SKM-1 (cell line): ENCODE measurements at regions not wholly inside any gene's neighbourhood (a gene's known extent, or its start where the extent isn't known, plus 50 kb on each side); places are given as distances from the start of the nearest gene placed in this dataset.

ENCODE experiments used
- DNase-seq: peaks from one replicate; lab custom pipeline; 2025; ENCODE audit not compliant: unreplicated experiment; lab: John Stamatoyannopoulos, UW

DNA sequence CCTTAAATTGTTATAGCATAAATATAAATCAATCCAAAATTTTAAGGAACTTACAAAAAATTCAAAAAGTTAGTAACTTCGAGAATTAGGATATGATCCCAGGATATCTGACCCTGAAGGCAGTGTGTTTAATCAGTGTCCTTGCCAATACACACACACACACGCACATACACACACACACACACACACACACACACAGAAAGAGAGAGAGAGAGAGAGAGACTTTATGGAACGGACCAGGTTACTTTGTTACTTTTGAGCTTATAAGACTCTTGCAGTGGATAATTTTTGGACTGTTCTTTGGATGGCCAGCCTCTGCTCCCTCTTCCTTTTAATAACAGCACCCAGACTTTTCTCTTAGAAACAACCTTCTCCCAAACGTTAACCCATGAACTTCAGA is 322.9 kb downstream of the NFIB start:
- no peak for DNase-seq

DNA sequence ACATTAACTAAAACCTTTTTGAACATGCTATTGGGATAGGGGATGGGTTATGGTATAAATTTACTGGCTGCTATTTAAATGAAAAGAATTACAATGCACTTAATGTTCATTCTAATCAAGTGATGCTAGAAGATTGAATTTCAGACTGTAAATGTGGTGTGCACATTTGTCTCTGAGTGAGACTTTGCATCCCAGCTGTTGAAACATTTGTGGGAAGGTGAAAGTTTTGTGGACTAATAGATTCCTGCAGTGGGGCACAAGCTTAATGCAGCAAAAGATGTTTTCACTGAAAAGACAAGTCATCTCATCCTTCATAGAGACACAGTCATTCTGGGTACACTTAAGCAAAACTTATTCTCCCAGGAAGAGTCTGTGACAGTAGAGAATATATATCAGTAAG is 323.6 kb downstream of the NFIB start:
- DNase-seq, result no peak

DNA sequence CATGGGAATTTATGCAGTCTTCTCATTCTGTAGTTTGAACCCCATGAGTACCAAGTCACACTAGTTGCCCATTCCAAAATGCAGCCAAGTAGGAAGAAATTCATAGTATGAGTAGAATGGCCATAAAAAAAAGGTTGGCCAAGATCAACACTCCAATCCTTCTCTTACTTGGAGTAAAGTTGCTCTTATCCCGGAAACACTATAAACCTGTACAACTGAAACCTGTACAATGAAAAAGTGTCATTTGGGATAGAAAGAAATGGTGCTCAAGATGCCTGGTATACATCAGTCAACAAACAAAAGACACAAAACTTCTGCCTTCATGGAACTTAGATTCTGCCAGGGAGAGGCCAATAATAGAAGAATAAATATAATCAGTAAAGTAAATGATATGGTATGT is 325.0 kb downstream of the NFIB start:
- no peak for DNase-seq

DNA sequence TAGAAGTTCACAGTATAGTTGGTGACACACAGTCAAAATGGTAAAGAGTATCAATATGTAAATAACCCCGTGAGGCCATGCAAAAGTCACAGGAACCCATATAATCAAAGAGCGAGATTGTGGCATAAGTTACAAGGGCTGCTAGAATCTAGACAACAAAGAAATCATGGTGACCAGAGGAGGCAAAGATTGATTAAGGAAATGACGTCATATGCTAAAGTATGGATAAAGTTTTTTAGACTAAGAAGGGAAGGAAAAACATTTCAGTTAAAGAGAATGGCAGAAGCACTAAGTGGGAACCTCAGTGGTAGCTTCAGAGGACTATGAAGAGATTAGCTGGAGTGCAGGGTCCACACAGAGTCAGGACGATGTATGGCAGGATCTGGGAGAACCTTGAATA is 330.3 kb downstream of the NFIB start:
- DNase-seq, result no peak

DNA sequence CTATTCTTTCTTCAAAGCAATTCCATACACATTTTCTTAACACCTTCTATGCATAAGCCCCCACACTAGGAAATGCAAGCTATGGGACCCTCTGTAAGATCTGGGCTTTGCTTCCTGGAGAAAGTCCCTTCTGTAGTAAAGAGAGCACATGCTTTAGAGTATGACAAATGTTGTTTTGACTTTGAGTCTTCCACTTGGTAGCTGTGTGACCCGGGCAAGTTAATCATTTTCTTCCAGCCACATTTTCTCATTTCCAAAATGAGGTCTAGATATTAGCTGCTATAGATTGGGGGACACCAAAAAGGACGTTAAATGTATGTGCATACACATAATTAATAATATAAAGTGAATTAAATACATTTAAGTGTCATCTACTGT is 334.0 kb downstream of the NFIB start:
- no peak for DNase-seq

DNA sequence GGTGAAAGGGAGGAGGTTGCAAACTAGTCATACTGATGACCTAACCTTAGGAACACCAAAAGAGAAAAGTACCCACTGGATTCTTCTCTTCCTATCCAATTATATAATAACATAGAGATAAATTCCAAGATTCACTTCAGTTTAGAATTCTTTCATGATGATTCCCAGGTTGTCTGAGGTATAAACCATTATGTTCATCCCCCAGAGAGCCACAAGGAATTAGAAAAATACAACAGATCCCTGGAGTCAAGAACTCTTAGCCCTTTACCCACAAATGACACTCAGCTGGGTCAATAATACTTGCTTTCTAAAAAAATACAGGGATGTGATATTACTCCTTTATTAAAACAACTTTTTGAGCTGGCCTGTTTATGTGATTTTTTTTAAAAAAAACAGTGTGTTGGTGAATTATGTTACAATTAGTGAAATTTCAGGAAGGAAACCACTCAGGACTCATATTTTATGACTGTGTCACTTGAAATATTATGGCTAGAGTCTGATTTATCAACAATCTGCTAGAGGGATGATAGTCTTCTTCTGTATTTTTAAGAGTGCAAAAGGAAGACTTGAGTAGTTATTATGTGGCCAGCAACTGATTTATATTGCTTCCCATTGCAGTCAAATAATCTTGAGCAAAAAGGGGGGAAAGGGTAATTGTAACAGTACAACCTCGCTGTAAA is 338.2 kb downstream of the NFIB start:
- no peak for DNase-seq

DNA sequence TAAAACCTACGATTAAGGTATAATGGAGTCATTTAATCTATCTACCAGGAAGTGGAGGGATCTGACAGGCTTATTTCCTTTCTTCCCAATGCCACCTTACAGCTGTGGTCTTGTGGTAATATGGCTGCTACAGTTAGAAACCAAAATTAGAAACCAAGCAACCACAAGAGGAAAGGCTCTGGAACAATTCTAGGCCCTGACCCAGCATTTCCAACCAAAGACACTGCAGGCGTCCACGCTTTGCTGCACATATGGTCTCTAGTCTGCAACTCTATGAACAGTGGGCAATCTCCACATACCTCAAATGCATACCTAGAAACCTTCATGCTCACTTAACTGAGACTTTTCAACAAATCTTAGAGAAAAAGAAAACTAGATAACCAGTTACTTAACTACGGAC is 339.1 kb downstream of the NFIB start:
- no peak for DNase-seq

DNA sequence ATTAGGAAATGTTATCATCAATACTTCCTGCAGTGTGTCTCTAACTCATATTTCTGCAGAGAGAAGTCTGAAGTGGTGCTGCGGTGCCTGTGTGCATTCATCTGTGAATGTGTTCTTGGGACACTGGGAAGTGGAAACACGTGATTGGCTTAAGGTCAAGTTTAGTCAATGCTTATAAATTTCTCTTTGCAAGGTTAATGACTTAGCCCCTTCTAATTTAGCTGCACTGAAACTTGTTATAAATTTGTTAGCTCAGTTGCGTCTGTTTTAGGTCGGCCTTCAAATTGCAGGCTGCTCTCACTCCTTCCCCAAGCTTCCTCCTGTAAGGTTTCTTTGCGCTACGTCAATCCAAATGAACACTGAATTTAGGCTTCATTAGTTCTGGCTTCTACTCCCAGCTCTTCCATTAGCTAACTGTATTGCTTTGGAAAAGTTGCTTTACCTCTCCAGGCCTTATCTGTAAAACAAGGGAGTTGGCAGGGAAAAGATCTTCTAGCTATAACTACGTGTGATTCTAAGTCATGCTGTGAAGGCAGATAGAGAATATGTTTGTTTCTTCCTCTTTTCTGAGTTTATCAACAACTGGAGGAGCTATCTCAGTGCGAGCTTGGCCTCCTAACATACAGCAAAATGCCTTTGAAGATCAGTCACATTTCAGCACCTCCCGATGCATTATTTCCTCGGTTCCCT is 341.8 kb downstream of the NFIB start:
- DNase-seq, result no peak

DNA sequence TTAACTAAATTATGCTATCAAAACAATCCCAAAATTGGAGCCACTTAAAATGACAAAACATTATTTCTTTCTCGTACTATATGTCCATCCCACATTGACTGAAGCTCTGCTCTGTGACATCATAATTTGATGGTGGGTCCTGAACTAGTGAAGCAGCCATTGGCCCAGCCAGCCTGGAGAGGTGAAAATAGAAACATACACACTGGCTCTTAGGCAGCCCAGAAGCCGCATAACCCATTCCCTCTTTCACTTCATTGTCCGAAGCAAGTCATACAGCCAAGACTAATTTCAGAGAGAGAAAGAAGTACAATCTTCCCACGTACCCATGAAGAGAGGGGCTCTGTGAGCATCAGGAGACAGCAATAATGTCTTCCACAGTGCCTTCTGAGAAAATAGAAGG is 342.5 kb downstream of the NFIB start:
- DNase-seq, result no peak

DNA sequence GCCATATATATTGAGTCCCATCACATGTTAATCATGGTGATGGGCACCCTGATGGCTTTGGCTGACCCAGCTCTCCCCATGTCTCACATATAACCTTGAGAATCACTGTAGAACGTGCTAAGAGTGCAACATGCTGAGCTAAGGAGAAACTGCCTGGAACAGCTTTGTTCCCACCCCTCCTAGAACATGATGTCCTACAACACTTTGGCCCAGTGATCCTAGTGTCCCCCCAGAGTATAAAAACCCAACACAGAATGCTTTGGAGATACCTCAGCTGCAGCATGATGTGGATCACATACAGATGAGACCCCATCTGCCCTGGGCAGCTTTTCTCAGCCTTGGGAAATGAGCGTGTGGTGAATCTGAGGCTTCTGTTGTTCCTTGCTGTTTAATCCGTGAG is 343.5 kb downstream of the NFIB start:
- DNase-seq, result no peak

DNA sequence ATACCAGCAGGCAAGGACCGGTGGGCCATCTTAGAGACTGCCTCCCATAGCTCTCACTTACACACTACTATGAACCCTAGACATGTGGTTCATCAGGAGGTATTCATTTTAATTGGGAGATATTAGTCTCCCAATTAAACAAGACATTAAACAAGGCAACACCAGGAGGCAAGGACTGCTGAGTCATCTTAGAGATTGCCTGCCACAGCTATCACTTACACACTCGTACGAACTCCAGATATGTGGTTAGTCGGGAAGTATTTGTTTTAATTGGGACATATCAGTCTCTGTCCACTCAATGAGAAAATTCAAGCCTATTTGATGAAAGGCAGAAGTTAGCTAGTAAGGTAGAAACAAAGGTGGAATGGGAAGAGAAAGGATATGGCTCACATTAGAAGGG is 343.9 kb downstream of the NFIB start:
- no peak for DNase-seq

DNA sequence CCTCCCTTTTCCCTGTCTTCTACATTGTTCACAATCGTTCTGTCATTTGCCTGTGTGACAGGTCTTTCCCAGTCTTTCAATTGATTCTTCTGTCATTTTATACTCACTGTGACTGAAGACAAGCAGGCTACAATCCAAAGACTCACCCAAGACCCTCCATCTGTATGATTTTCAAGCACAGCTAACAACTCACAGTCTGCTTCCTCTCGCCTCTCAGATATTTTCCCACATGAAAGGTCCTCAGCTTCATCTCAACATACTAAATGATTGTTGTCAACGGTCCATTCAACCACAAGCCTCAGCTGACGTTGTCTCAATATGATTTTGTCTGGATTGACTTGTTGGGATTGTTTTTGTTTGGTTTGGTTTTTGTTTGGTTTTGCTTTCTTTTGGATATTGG is 346.5 kb downstream of the NFIB start:
- DNase-seq, result no peak

DNA sequence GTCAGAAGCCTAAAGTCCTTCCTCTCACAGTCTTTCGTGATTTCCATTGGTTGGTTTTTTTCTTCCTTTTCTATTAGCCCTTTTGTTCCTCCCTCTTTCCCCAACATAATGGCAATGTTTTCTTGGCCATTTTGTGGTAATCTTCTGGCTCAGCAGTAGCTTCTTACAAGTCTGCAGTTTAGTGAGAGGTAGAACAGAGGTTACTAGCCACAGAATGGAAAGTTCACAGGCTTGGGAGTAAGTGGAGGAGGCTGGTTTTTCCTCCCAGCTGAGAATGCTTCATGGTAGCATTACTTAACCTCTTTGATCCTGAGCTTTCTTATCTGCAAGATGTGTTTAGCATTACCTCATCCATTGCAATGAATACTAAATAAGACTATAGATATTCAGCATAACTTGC is 346.9 kb downstream of the NFIB start:
- DNase-seq, result no peak

DNA sequence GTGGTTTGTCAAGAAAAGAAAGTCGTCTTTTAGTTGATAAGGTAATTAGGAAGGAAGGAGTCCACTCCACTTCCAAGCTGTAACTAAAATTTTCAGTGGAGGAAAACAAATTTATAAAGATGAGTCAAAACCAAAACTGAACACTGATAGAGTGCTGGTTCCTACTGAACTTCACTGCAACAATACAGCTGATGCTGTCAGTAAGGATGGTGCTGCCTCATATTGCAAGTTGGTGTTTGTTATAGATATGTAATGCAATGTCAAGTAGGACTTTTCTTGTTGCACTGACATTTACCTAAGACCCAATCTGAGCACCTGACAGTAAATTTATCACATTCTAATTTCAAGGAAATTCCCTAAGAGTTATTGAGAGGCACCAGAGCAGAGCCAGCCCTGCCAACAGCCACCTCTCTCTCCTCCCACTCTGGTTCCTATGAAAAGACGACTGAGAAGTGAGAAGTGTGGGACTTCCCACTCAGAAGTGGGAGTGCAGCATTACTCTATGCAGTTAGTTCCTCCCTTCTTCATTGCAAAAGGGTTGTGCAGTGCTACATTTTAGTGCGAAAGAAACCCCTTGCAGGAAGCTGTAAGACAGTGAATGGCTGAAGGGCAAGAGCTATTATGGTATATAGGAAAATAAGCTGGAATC is 350.8 kb downstream of the NFIB start:
- DNase-seq, result no peak

DNA sequence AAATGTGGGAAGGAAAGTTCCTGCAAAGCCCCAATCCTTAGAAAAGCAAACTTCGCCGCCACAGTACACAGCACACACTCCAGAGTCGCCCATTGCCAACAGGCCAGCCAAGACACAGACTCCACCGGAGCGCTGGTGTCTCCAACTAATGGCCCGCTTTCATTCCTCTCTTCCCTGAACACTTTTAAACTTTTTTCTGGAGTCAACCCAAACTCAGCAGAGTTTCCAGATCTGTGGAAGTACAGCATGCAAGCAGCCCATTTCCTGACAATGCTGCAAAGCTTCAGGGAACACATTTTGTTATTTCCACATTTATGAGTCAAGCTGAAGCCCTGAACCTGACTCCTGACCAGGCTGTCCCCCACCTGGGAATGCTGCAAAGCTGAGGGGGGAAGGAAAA is 351.9 kb downstream of the NFIB start:
- no peak for DNase-seq

DNA sequence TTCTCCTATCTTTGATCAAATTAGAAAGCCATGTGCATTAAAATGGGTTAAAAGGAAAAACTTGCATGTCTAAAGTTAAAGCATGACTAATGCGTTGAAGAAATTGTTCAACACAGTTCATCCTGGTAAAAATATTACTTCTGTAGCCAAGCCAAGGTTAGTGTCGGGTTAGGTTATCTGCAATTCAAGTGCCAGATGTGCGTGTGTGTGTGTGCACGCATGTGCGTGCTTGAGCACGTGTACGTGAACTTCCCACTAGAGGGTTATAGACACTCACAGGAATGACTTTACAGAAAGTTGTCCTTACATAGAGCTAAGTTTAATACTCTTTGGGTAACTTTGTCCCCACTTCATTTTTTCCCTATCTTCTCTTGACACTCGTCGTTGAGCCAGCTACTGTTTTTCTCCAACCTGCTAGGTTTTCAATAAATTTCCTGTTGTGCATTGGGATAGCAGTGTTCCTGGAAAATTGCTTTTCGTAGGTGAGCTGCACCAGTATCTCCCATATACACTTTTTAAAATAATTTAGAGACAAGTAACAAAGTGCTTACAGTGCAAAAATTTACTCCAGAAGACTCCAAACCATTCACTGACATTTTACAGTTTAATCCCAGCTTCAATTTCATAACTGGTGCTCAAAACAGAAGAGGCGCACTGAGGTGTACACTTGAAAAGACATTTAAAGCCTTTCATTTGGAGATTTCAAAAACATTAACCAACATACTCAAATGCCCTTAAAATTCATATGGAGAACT is 353.8 kb downstream of the NFIB start:
- DNase-seq, result no peak

DNA sequence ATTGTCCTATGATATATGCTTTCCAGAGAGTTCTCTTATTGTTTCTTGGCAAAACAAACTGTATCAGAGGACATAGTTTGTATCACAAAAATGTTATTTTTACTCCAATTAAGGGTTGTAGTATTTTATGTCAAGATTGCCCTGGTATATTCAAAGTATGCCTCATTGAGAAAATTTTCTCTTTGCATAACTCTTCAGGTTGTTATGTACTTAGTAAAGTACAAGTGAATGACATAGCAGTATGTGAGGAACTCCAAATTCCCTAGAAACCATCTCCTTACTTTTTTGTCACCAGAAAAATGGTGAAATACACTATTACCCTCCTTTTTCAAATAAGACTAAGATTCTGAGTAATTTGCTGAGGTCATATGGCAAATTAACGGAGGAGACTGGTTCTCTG is 355.3 kb downstream of the NFIB start:
- no peak for DNase-seq

DNA sequence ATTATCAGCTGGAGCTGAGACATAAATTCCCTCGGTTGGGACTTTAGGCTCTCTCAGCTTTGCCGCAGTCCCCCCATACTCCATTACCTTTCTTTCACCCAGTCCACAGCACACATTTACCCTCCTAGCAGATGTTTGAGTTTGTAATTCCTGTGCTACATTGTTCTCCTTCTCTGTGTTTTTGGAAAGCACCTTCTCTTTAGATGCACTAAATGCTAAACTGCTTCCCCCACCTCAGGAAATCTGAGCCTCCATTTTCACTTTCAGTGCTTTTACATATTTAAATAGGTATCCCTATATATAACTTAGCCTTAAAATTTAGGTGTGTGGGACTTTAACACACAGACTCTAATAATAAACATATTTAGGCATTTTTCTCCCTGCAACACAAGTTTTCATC is 356.9 kb downstream of the NFIB start:
- DNase-seq, result no peak

DNA sequence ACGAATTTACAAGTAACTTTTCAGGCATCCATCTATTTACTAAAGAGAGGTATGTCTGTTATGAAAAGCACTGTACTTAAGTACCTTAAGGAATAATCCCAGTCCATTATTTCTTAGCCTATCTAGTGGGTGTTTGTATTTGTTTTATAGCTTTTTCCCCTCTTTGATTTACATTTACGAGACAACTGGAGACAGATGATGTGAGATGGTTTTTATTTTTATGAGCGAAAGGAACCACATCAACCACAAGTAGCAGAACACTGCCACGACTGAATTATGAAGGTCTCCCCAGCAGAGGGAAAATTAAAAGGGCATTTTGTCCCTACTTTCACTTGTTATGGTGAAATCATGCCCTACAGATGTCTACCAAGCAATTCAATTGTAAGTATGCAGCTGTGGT is 357.8 kb downstream of the NFIB start:
- no peak for DNase-seq

DNA sequence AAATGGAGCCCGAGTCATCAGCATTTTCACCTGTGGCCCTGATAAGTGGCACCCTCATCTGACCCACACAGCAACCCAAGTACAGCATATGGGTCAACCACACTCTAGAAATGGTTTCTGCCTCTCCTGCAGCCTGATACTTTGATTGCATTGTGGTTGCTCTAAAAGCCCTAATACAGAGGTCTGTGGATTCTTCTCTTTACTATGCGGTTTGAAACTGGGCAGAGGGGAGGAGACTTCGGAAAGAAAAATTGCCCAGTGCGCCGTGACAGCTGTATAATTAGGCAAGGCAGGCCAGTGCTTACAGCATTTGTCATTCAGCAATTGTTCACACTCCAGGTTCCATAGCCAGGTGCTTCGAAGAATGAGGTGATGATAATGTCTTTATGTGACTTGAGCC is 361.0 kb downstream of the NFIB start:
- DNase-seq, result no peak

DNA sequence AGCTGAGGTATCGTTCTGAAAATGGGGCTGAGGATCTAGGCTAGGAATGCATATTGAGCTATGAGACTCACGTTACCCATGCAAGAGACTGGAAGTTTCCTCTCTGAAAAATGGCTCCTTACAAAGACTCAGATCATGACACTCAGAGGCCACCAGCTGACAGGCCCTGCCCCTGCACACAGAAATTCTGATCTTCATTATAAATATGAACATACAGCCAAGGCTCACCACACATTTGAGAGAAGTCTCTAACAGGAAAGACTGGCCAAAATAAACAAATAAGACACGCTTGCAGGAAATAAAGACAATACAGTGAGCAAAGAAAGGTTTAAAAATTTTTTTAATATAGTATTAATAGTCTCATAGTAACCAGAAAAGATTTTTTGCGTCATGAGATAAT is 365.9 kb downstream of the NFIB start:
- DNase-seq, result no peak

DNA sequence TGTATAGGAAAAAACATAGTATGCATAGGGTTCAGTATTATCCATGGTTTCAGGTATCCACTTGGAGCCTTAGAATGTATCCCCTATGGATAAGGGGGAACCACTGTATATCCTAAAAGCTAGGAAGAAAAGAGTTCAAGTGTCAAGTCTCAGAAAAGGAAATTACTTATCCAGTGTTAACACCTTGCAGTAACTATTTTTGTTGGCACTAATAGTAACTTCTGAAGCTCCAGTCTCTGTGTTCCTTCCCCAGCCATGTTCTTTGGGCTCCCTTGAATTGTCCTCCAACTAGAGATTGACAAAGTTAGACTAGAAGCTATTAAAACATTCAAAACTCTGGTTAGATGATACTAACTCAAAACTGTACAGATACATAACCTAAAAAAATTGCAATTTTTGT is 370.8 kb downstream of the NFIB start:
- DNase-seq, result no peak
